ENCODE measurements at regions not wholly inside any gene's neighbourhood (a gene's known extent, or its start where the extent isn't known, plus 50 kb on each side); places are given as distances from the start of the nearest gene placed in this dataset.

GRCh38 chr10:94083662-94084265, 90.0 kb downstream of the PLCE1 start:
- no peak for DNase-seq
- H3K27me3 ChIP-seq (ENCODE audit: control insufficient read depth in 2 of 2, insufficient read depth in 2 of 2, low read length in 2 of 2): no peaks in the 10 kb centered on the region
- no peak overlapping the region for H2AFZ ChIP-seq (ENCODE audit: insufficient read depth, low read depth, low read length, poor library complexity, severe bottlenecking)
- Mint-ChIP-seq H3K4me1 (no peaks in the 10 kb centered on the region), H3K4me3 (no peak overlapping the region), H3K9me3 (peaks cover 0 to 6% (median 3%) of the 10 kb centered on the region in 7 donors), H3K27ac (no peak overlapping the region), H3K27me3 (ENCODE audit: low read depth in 3 of 3) (peaks cover 0 to 1% (median 0%) of the 10 kb centered on the region in 3 donors), H3K36me3 (no peaks in the 10 kb centered on the region)
- no peak overlapping the region for H3K4me2 ChIP-seq (replicated peaks; ENCODE audit: extremely low read depth, low read length, poor library complexity, severe bottlenecking)
- H3K79me2 ChIP-seq (ENCODE audit: insufficient read depth, low read length): no peaks in the 10 kb centered on the region
- H3K27ac ChIP-seq (ENCODE audit: low read depth in 1 of 2, low read length in 2 of 2): no peak overlapping the region
- no peak overlapping the region for H3K4me3 ChIP-seq (replicated peaks in 1 of 3; ENCODE audit: low read depth in 2 of 3, low read length in 3 of 3)
- no peak overlapping the region for H3K9ac ChIP-seq (ENCODE audit: insufficient read depth, low read length, poor library complexity, severe bottlenecking)
- no peak for TF ChIP-seq CTCF (IDR thresholded peaks at IDR 0.05)
- H3K36me3 ChIP-seq (replicated peaks in 1 of 2; ENCODE audit: control insufficient read depth in 1 of 2, insufficient read depth in 2 of 2, low read length in 2 of 2): no peaks in the 10 kb centered on the region
- H3K4me1 ChIP-seq (ENCODE audit: control insufficient read depth in 1 of 2, insufficient read depth in 2 of 2, low read length in 2 of 2): no peaks in the 10 kb centered on the region
- WGBS (ENCODE audit: insufficient coverage): 93% methylated on average over 4 of the region's 5 CpGs
- H3K9me3 ChIP-seq (replicated peaks in 1 of 2; ENCODE audit: control insufficient read depth in 1 of 2, insufficient read depth in 1 of 2, low read length in 2 of 2): no peaks in the 10 kb centered on the region
- intact Hi-C loops (cut with micrococcal nuclease): no loop called here
- no peaks in the 10 kb centered on the region for H4K20me1 ChIP-seq (ENCODE audit: insufficient read depth, low read length)

- Histone ChIP-seq H3K9me3 (replicated peaks in 1 of 2; ENCODE audit: control insufficient read depth in 1 of 2, insufficient read depth in 1 of 2, low read length in 2 of 2) (no peaks in the 10 kb centered on the region), H4K20me1 (ENCODE audit: insufficient read depth, low read length) (no peaks in the 10 kb centered on the region), H3K9ac (ENCODE audit: insufficient read depth, low read length, poor library complexity, severe bottlenecking) (no peak overlapping the region), H3K4me2 (replicated peaks; ENCODE audit: extremely low read depth, low read length, poor library complexity, severe bottlenecking) (no peak overlapping the region), H3K4me1 (ENCODE audit: control insufficient read depth in 1 of 2, insufficient read depth in 2 of 2, low read length in 2 of 2) (no peaks in the 10 kb centered on the region), H3K27me3 (ENCODE audit: control insufficient read depth in 2 of 2, insufficient read depth in 2 of 2, low read length in 2 of 2) (no peaks in the 10 kb centered on the region), H3K27ac (ENCODE audit: low read depth in 1 of 2, low read length in 2 of 2) (no peak overlapping the region), H3K79me2 (ENCODE audit: insufficient read depth, low read length) (no peaks in the 10 kb centered on the region), H3K4me3 (replicated peaks in 1 of 3; ENCODE audit: low read depth in 2 of 3, low read length in 3 of 3) (no peak overlapping the region), H2AFZ (ENCODE audit: insufficient read depth, low read depth, low read length, poor library complexity, severe bottlenecking) (no peak overlapping the region), H3K36me3 (replicated peaks in 1 of 2; ENCODE audit: control insufficient read depth in 1 of 2, insufficient read depth in 2 of 2, low read length in 2 of 2) (no peaks in the 10 kb centered on the region)
- no peaks in the 10 kb centered on the region for H3K4me1 Mint-ChIP-seq
- DNase-seq: no peak
- intact Hi-C loops (cut with micrococcal nuclease): no loop called here
- H3K4me3 Mint-ChIP-seq: no peak overlapping the region
- no peak overlapping the region for H3K27ac Mint-ChIP-seq
- TF ChIP-seq CTCF (IDR thresholded peaks at IDR 0.05): no peak
- WGBS (ENCODE audit: insufficient coverage): 88% methylated on average over 3 of the region's 5 CpGs
- peaks cover 0 to 6% (median 1%) of the 10 kb centered on the region in 7 donors for H3K9me3 Mint-ChIP-seq
- no peaks in the 10 kb centered on the region for H3K36me3 Mint-ChIP-seq
- H3K27me3 Mint-ChIP-seq (ENCODE audit: low read depth in 3 of 3): peaks cover 0 to 1% (median 0%) of the 10 kb centered on the region in 3 donors
These were observed 90.6 kb downstream of the PLCE1 start for GRCh38 chr10:94084344-94084743.

Measured in CD14-positive monocyte (primary cell).